ENCODE measurements at regions not wholly inside any gene's neighbourhood (a gene's known extent, or its start where the extent isn't known, plus 50 kb on each side); places are given as distances from the start of the nearest gene placed in this dataset.
"Not testable (repeated sequence)": the region's sequence is repeated elsewhere in the genome, so short reads cannot be mapped to it uniquely, and the experiment has no call there.

- DNase-seq = no peak
These were observed 2295.4 kb downstream of the ARAP2 start for GRCh38 chr4:33948921-33949320.

GRCh38 chr4:33953848-33954247 lies 2290.5 kb downstream of the ARAP2 start:
- not testable (repeated sequence) for DNase-seq

- no peak for DNase-seq
These were observed 2289.6 kb downstream of the ARAP2 start for GRCh38 chr4:33954759-33955158.

GRCh38 chr4:33959519-33959918 lies 2284.8 kb downstream of the ARAP2 start:
- DNase-seq = no peak

GRCh38 chr4:33961761-33962160 lies 2282.6 kb downstream of the ARAP2 start:
- no peak for DNase-seq

GRCh38 chr4:33966808-33967207 lies 2277.5 kb downstream of the ARAP2 start:
- no peak for DNase-seq

- DNase-seq = no peak
These were observed 2270.0 kb downstream of the ARAP2 start for GRCh38 chr4:33974270-33974669.

GRCh38 chr4:33975995-33976394 lies 2268.3 kb downstream of the ARAP2 start:
- no peak for DNase-seq

- DNase-seq = not testable (repeated sequence)
These were observed 2264.5 kb downstream of the ARAP2 start for GRCh38 chr4:33979781-33980180.

- no peak for DNase-seq
These were observed 2264.0 kb downstream of the ARAP2 start for GRCh38 chr4:33980361-33980760.

GRCh38 chr4:33989820-33990443 lies 2254.4 kb downstream of the ARAP2 start:
- no peak for DNase-seq

- no peak for DNase-seq
These were observed 2248.1 kb downstream of the ARAP2 start for GRCh38 chr4:33996075-33996718.

GRCh38 chr4:33998291-33998690 lies 2246.0 kb downstream of the ARAP2 start:
- DNase-seq = no peak

GRCh38 chr4:34000356-34000755 lies 2244.0 kb downstream of the ARAP2 start:
- DNase-seq = no peak

- DNase-seq = not testable (repeated sequence)
These were observed 2237.8 kb downstream of the ARAP2 start for GRCh38 chr4:34006540-34006939.

GRCh38 chr4:34009951-34010350 lies 2234.4 kb downstream of the ARAP2 start:
- DNase-seq = no peak

GRCh38 chr4:34010751-34011519 lies 2233.4 kb downstream of the ARAP2 start:
- no peak for DNase-seq

GRCh38 chr4:34035225-34035624 lies 2209.1 kb downstream of the ARAP2 start:
- DNase-seq = no peak

GRCh38 chr4:34037280-34037679 lies 2207.0 kb downstream of the ARAP2 start:
- DNase-seq = no peak

- no peak for DNase-seq
These were observed 2204.5 kb downstream of the ARAP2 start for GRCh38 chr4:34039766-34040165.

- DNase-seq = no peak
These were observed 2201.2 kb downstream of the ARAP2 start for GRCh38 chr4:34043131-34043530.

GRCh38 chr4:34046580-34046979 lies 2197.7 kb downstream of the ARAP2 start:
- DNase-seq = no peak

- DNase-seq = no peak
These were observed 2197.0 kb downstream of the ARAP2 start for GRCh38 chr4:34047363-34047762.

GRCh38 chr4:34066126-34066525 lies 2178.2 kb downstream of the ARAP2 start:
- DNase-seq = no peak
